ENCODE measurements at regions not wholly inside any gene's neighbourhood (a gene's known extent, or its start where the extent isn't known, plus 50 kb on each side); places are given as distances from the start of the nearest gene placed in this dataset.
"Not testable (repeated sequence)": the region's sequence is repeated elsewhere in the genome, so short reads cannot be mapped to it uniquely, and the experiment has no call there.

DNA sequence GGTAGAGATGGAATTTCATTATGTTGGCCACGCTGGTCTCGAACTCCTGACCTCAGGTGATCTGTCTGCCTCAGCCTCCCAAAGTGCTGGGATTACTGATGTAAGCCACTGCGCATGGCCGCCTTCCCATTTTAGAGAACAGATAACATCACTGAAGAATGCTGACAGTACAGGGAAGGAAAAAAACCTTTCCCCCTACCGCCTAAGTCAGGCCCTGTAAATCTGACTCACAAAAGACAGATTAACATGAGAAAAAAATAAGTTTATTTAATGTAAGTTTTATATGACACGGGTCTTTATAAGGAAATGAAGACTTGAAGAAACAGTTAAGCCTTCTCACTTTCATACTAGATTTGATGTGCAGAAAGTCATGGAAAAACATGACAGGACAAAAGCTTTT, 227.2 kb upstream of the ZNF608 start:
- no peak for DNase-seq

DNA sequence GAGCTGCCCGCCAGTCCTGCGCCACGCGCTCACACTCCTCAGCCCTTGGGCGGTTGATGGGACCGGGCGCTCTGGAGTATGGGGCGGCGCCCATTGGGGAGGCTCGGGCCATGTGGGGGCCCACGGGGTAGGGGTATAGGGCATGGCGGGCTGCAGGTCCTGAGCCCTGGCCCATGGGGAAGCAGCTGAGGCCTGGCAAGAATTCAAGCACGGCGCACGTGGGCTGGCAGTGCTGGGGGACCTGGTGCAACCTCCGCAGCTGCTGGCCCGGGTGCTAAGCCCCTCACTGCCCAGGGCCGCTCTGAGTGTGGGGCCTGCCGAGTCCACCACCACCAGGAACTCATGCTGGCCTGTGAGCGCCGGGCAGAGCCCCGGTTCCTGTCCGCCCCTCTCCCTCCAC, 229.6 kb upstream of the ZNF608 start:
- no peak for DNase-seq

DNA sequence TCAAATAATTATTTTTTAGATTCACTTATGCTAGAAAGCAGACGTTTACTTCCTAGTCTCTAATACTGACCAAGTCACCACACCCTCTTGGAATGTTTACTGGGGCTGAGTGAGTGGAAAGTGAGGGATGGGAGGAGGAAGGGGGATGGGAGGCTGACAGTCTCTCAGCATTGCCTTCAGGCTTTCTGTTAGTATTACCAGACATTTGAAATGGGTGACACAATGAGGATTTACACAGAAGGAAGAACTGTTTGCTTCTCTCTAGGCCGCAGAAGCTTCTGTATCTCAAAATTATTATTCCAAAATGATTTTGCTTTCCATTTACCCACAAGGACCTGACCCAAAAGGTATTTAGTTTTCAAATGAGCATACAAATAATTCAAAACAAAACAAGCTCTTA, 232.8 kb upstream of the ZNF608 start:
- DNase-seq: no peak

DNA sequence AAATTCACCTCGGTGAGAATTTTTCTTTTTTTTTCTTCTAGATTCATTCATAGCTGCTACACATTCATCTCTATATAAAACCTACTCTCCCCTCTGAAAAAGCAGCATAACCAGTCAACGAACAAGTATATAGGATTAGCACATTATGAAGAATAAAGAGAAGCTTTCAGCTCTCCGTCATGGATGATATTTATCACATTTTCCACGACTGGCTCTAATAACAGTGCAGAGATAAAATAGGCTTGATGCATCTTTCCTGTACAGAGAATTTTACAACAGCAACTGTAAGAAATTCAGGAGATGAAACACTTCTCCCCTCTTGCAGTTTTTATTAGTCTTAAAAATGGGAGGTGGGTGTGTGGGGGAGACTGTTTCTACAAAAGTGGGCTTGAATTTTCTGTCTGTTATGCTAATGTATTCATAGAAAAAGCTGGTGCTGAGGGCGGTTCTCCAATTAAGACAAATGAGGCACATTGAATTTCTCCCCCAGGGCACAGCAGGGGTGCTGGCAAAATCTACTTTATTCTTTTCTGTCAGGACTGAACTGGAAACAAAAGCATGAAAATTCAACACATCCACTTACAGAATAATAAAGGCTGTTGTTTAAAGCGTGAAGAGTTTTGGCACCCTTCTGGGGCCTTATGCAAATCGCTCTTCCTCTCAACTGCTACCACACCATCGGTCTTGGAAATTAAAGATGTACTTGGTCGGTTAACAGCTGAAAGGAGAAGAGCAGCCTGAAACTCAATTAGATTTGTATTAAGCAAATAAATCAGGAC, 233.9 kb upstream of the ZNF608 start:
- no peak for DNase-seq

DNA sequence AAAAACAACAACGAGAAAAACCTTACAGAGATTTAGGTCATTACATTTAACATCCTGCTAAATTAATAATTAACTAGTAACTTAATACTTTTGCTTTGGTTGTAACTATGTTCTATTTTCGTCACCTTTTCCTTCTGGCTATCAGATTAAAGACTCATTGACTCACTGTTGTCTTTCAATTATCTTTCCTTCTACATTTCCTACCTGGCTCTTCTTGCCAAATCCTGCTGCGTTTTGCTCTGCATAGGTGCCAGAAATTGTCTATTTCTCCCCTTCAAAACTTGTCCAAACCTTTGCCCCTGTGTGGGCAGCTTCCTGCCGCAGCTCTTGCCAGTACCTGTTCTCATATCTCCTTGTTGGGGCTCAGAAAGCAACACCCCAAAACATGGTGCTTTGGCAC, 235.5 kb upstream of the ZNF608 start:
- DNase-seq: no peak

DNA sequence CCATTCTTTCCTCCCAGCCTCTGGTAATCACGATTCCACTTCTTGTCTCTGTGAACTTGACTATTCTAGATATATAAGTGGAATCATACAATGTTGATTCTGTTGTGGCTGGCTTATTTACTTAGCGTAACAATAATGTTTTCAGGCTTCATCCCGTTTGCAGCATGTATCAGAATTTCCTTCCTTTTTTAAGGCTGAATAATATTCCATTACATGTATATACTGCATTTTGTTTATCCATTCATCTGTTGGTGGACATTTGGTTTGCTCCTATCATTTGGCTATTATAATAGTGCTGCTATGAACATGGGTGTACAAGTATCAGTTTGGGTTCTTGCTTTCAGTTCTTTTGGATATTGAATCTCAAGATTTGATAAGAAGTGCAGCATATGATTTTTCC, 239.7 kb upstream of the ZNF608 start:
- no peak for DNase-seq

DNA sequence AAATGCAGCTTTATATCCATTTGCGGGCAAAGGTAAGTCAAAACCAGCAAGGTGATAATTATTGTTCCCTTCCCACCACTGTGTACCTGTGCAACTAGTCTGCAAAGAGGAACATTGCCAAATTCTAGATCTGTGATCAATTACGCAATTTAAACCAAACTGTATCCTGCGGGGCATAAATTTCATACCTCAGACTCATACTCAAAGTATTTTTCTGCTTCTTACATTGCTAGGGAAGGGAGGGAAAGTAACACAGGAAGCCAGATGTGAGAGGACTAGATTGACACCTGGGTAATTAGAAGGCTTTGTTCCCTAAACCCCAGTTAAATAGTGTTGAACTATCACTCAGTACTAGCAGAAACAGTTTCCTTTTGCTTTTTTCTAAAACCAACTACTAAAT, 240.2 kb upstream of the ZNF608 start:
- DNase-seq: no peak

DNA sequence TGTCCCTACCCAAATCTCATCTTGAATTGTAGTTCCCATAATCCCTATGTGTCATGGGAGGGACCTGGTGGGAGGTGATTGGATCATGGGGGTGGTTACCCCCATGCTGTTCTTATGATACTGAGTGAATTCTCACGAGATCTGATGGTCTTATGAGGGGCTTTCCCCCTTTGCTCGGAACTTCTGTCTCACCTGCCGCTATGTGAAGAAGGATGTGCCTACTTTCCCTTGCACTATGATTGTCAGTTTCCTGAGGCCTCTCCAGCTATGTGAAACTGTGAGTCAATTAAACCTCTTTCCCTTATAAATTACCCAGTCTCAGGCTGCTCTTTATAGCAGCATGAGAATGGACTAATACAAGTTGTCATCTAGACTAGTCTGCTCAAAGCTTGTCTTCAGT, 241.3 kb upstream of the ZNF608 start:
- DNase-seq: not testable (repeated sequence)

DNA sequence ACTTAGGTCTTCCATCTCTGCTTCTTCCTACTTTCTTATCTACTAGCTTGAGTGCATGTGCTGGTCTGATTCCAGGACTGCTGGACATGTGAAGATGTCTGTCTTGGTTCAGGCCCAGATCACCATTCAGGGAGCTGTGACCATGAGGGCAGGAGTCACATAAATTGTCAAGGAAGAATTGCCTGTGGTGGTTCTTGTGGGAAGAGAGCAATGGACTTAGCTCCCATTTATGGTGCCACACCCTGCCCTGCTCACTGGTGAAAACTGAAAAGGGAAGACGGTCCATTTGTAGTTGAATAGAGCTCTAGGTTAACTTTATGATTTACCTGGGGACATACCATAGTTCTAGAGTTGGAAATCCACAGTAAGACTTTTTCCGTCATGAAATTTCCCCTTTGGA, 244.3 kb upstream of the ZNF608 start:
- DNase-seq: no peak

DNA sequence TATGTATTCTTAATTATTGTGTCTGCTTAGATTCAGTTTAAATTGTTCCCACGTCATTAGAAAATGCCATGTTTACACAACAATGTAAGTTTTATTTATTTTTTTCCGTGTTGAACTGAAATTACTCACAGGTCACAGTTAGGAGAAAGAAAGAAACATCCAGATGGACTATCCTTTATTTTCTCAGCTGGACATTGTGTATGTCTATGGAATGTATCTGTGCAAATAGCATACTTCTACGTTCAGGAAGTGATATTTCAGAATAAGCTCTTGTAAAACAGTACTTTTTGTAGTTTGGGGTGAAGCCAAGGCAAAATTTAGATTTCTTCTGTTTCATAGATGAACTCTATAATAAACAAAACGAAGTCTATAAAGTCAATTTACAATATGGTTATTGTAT, 249.0 kb upstream of the ZNF608 start:
- DNase-seq: no peak

DNA sequence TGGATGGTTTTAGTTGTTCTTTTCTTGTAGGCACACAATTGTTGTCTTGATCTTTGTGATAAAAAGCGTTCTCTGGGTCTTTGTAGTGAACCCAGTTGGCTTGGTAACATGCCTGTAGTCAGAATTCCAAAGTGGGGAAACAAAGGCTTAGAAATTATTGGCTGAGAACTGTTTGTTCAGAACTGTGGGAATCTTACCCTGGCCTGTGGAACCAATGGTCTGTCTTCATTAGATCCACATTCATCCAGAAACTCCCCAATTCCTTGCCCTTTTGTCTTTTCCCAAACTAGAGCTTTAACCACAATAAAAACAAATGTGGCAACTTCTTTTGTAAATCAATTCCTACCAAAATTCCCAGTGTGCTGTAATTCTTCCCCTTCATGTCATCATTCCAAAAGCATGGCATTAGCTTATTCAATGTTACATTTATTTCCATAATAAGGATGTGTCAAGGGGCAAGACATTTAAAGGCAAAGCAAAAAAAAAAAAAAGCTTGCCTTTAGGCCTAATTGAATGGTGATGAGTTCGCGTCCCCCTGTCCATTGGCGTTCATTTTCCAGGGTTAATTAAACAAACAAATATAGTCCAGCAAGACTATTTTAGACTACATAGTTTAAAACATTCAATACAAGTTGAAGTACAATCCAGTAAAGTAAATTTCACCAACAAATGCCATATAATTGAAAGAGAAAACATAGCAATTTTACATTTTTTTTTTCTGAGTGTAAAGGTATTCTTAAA, 249.8 kb upstream of the ZNF608 start:
- no peak for DNase-seq

DNA sequence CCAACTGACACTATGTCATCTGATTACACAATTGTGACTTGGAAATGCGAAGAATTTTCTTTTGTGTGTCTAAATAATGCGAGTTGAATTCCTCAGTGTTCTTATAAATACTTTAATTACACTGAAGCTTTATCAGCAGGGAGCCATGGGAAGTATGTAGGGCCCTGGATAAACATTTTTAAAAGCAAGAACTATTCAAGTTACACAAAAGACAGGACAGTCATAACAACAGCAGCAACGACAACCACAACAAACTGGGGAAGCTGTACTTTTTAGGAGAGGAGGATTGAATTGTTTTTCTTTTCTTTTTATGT, 250.3 kb upstream of the ZNF608 start:
- DNase-seq: no peak

DNA sequence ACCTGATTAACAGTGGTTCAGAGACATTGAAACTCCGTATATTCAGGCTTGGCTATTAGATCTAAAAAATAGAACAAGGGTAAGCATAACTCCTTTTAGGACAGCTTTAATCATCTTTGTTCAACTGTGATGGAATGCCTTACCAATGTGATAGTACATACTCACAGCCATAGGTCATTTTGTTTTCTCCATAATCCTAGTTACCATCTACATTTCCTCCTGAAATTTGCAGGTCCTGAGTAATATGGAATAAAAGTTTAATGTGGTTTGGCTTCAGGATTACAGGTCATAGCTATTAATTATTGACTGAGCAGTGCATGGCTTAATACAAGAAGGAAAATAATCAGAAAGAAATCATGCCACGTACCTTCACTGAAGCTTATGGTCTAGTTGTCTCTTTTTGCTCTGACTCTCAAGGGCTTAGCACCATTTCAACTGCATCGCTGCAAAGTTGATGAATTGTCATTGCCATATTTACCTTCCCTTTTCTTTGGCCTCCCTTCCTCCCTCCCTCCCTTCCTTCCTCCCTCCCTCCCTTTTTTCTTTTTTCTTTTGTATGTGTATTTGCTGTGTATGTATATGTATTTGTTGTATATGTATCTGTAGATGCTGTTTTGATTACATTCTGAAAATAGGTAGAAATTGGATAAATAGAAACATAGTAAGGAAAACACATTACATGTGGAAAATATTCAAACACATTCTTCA, 250.9 kb upstream of the ZNF608 start:
- no peak for DNase-seq

DNA sequence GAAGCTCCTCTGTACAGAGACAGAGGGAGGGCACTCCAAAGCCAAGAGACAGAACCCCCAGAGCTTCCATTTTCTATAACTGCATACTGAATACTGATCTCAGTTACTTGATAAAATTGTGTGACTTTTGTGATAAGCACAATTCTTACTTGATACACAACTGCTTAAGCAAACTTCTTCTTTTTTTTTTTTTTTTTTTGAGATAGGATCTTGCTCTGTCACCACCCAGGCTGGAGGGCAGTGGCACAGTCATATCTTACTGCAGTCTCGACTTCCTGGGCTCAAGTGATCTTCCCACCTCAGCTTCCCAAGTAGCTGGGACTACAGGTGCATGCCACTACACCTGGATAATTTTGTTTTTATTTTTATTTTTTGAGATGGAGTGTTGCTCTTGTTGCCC, 252.1 kb upstream of the ZNF608 start:
- no peak for DNase-seq

DNA sequence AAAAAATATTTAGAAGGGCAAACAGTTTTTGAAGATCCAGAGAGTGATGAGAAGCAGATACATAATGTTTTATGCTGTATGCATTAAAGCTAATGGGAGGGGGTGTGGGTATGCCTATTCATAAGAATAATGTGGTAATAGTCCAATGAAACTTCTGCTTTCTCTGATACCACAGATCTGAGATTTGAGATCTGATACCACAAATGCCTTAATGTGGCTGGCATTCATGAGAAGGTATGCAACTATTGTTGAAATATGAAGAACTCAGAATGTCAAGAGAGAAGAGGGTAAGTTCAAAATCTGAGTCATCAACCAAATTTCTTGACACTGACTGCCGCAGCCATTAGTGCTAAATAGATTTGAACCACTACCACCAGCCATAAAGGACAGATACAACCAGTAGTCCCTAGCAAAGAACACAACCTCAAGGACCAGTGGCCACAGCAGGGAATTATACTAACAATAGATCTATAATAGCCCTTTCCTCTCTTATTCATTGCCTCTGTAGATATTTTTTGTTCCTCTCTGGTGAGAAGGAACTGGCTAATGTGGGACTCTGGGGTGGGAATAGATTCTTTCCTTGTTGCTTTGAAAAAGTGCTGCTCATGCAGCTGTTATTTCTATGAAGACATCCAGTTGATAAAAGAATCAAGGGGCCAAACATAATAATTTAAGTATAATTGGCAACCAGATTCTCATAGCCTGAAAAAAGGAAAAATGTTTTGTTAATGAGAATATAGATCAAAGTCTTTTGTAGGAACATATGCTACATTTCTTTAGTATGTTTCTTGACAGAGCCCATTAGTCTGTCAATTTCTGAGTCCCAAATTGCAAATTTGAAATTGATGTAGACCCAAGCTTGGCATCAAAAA, 256.5 kb upstream of the ZNF608 start:
- DNase-seq: no peak

DNA sequence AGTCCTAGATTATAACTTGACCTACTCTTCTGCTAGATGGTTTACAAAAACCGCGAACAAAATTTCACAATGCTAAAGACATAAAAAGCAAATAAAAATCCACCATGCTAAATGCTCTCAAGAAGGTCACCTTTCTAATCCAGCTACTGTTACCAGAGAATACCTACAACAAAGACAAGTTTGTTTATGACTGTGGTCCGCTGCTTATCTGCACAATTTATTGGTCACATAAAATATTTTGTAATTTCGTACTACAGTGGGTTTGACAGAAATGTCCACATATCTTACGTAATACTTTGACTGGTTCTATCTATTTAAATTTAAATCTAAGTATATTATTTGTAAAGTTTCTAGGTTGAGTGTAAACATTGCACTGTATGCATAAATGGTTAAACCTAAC, 257.6 kb upstream of the ZNF608 start:
- no peak for DNase-seq

DNA sequence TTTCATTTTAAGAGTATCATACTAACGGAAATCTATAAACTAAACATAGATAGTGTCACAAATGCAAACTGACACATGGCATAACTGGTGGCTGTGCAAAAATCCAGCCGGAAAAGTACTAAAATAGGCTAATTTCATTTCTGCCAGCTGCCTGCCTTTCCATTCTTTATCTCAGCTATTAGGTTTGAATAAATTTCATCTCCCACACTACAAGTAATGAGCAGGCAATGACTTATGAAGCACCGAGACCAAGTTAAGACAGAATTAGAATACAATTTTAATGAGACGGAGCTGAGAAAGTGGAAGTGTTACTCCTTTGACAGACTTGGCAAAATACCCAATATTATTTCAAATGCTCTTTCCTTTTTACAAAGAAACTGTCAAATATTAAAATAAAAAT, 258.8 kb upstream of the ZNF608 start:
- DNase-seq: no peak

DNA sequence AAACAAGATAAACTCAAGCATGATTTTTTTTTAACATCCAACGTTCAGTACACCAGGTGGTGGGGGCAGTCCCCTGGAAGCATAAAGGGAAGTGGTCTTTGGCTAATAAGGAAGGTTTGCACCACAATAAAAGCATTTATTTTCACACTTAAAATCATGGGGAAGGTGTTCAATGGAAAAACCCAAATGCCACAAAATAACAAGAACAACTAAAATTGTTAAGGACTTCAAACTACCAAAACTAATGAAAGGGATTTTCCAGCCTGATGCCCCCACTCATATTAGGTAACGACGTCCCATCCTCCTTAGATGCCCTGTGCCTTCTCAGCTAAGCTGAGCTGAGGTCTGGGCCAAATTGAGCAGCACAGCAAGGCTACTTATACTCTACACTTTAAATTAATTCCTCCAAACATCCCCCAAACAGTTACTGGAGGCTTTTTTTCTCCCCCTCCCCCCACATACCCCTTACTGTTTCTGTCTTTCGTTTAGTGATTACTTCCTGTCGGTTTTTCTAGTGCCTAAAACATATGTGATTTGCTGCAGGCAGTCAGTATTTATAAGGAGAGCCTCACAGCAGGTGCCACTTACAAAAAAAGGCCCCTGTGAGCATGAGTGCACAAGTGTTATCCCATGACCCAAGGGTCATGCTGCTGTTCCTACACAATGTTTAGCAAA, 259.7 kb upstream of the ZNF608 start:
- no peak for DNase-seq

DNA sequence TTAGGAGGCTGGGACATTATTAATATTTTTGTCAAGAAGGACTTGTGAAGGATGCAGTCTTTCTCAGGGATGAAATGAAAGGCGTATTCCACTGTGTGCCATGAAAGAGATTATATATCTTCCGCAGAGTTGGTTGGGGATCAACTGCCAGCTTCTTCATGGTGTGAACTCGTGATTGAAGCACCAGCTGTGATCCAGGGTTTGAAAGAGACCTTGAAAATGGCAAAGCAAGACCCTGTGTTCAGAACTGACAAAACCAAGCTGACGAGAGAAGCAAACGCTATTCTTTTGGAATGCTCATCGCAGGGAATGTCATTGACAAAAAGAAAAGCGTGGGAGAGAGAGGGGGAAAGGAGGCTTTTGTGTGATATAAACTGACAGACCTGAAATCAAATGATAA, 263.9 kb upstream of the ZNF608 start:
- DNase-seq: no peak

DNA sequence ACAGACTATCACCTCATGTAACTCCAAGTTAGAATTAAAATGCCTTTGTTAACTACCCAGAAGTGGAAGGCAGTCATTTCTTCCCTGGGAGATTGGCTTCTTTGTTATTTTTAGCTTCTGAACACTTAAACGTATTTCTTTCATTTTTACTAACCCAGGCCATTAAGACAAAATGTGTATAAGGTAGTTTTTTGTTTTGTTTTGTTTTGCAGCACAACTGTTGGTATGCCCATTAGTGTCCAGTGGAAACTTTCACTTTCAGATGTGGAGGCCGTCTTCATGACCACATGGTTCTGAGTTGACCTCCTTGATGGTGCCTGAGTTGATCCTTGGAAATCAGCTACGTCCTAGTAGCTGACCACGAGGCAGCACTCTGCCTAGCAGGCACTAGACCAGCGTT, 264.6 kb upstream of the ZNF608 start:
- DNase-seq: no peak

DNA sequence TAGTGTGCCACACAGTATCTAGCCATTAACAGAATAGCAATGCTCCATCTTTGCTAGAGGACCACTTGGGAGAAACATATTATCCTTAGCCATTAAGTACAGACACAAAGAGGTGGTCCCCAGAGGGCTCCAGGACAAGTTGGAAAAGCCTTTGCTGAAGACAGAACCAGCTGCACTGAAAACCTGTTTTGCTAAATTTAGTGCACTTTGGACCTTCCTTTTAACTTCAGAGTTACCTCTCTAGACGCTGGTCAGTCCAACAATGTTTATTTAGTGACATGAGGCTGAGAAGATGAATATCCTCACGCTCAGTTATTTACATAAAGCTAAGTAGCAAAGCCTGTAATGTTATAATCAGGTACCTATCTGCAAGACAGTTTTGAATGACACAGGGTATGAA, 265.0 kb upstream of the ZNF608 start:
- DNase-seq: no peak

DNA sequence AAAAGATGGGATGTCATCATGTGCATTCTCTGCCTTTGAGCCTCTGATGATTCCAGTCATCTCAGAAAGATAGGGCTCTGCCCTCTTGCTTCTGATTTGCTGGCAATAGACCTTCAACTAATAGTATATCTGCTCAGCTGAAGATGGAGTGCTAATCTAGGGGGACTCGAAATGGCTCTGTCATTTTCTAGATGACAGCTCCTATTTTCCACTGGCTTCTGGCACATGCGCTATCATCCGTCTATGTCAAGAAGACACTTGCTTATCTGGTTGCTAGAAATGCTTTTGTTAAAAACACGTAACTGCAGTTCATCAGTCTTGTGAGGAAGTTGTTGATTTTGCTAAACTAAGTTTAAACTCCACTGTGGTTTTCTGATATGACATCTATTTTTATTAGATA, 265.5 kb upstream of the ZNF608 start:
- no peak for DNase-seq

Data from KG1 (cell line).